NCI-H82 treated with DMSO at 0.1 percent for 48 hours (cell line): ENCODE measurements at regions not wholly inside any gene's neighbourhood (a gene's known extent, or its start where the extent isn't known, plus 50 kb on each side); places are given as distances from the start of the nearest gene placed in this dataset.
A peak's percentile ranks its signal among the peaks of the same experiment; 100 is the strongest.

ENCODE experiments used
- DNase-seq: peaks from one replicate; lab custom pipeline; 2025; ENCODE audit not compliant: unreplicated experiment; lab: John Stamatoyannopoulos, UW

- no peak for DNase-seq
These were observed 181.3 kb upstream of the SPAG17 start for GRCh38 chr1:118366286-118366685.

- no peak for DNase-seq
These were observed 179.9 kb upstream of the SPAG17 start for GRCh38 chr1:118364882-118365281.

- no peak for DNase-seq
These were observed 178.4 kb upstream of the SPAG17 start for GRCh38 chr1:118363396-118363795.

- no peak for DNase-seq
These were observed 175.8 kb upstream of the SPAG17 start for GRCh38 chr1:118360817-118361216.

GRCh38 chr1:118346936-118347335, 161.9 kb upstream of the SPAG17 start:
- DNase-seq = no peak

- DNase-seq = peak; percentile 9
These were observed 156.2 kb upstream of the SPAG17 start for GRCh38 chr1:118340928-118341910.

GRCh38 chr1:118339400-118340124, 154.5 kb upstream of the SPAG17 start:
- no peak for DNase-seq

GRCh38 chr1:118338936-118339335, 153.9 kb upstream of the SPAG17 start:
- DNase-seq = no peak

- no peak for DNase-seq
These were observed 152.3 kb upstream of the SPAG17 start for GRCh38 chr1:118337346-118337745.

- no peak for DNase-seq
These were observed 150.3 kb upstream of the SPAG17 start for GRCh38 chr1:118335331-118335732.

GRCh38 chr1:118334506-118334905, 149.5 kb upstream of the SPAG17 start:
- DNase-seq = no peak

GRCh38 chr1:118333601-118334210, 148.7 kb upstream of the SPAG17 start:
- DNase-seq = no peak

- no peak for DNase-seq
These were observed 142.1 kb upstream of the SPAG17 start for GRCh38 chr1:118326960-118327629.

GRCh38 chr1:118325550-118326225, 140.7 kb upstream of the SPAG17 start:
- no peak for DNase-seq

- DNase-seq = no peak
These were observed 138.2 kb upstream of the SPAG17 start for GRCh38 chr1:118323246-118323645.

- DNase-seq = no peak
These were observed 137.3 kb upstream of the SPAG17 start for GRCh38 chr1:118322331-118322730.

GRCh38 chr1:118321840-118322239, 136.8 kb upstream of the SPAG17 start:
- DNase-seq = no peak

- no peak for DNase-seq
These were observed 133.0 kb upstream of the SPAG17 start for GRCh38 chr1:118317842-118318614.

GRCh38 chr1:118306851-118307250, 121.8 kb upstream of the SPAG17 start:
- no peak for DNase-seq
